Liver (tissue), 8 donors: ENCODE measurements at regions not wholly inside any gene's neighbourhood (a gene's known extent, or its start where the extent isn't known, plus 50 kb on each side); places are given as distances from the start of the nearest gene placed in this dataset.
"Not testable (repeated sequence)": the region's sequence is repeated elsewhere in the genome, so short reads cannot be mapped to it uniquely, and the experiment has no call there.

Experiments used
- DNase-seq: peaks from one replicate; pipeline ENCODE4 v3.0.0-alpha.2; 2017; ENCODE audit warnings: low spot score
- H3K27ac ChIP-seq, 2 donors: one replicate each; pipeline ENCODE4 v1.7.0; 2013; ENCODE audit warnings: inconsistent platforms in 2 of 2, low read length in 2 of 2, control low read depth in 1 of 2, low read depth in 1 of 2, mild to moderate bottlenecking in 1 of 2
- H3K27me3 ChIP-seq, 4 donors: one replicate each; pipeline versions ENCODE4 v1.6.1 to v1.7.0; 2013; ENCODE audit warnings: low read length in 3 of 4, inconsistent platforms in 1 of 4, mild to moderate bottlenecking in 1 of 4, moderate library complexity in 1 of 4; ENCODE audit not compliant: control insufficient read depth in 4 of 4, insufficient read depth in 4 of 4
- H3K36me3 ChIP-seq, 4 donors: one replicate each; pipeline versions ENCODE4 v1.6.1 to v1.7.0; 2013; ENCODE audit warnings: low read length in 3 of 4, mild to moderate bottlenecking in 3 of 4, low read depth in 1 of 4, moderate library complexity in 1 of 4; ENCODE audit not compliant: control insufficient read depth in 4 of 4, insufficient read depth in 3 of 4
- H3K4me1 ChIP-seq, 4 donors: one replicate each; pipeline versions ENCODE4 v1.6.1 to v1.7.0; 2013; ENCODE audit warnings: low read length in 3 of 4, mild to moderate bottlenecking in 3 of 4, moderate library complexity in 1 of 4; ENCODE audit not compliant: control insufficient read depth in 4 of 4, insufficient read depth in 4 of 4
- H3K4me3 ChIP-seq, 3 donors: one replicate each; pipeline versions ENCODE4 v1.6.1 to v1.7.0; 2013; ENCODE audit warnings: low read length in 3 of 3, control low read depth in 1 of 3, low read depth in 1 of 3, mild to moderate bottlenecking in 1 of 3
- H3K9ac ChIP-seq, 2 donors: one replicate each; pipeline ENCODE4 v1.7.0; 2013; ENCODE audit warnings: low read length in 2 of 2, mild to moderate bottlenecking in 2 of 2, moderate library complexity in 2 of 2, control low read depth in 1 of 2, low read depth in 1 of 2
- H3K9me3 ChIP-seq, 4 donors: one replicate each; pipeline versions ENCODE4 v1.6.1 to v1.7.0; 2013; ENCODE audit warnings: low read length in 3 of 4; ENCODE audit not compliant: control insufficient read depth in 4 of 4
- CTCF ChIP-seq: fragments of 150-350 bp; IDR thresholded peaks from 2 replicates; pipeline ENCODE4 v1.5.1; 2017; ENCODE audit warnings: improper control_type of control experiment, low read depth, low read length; ENCODE audit not compliant: missing input control
- EGR1 ChIP-seq, 2 donors: IDR thresholded peaks; 2 replicates each; pipeline ENCODE4 v1.6.1; 2016 to 2018; ENCODE audit warnings: antibody characterized with exemption in 2 of 2, low read depth in 2 of 2
- FOXA2 ChIP-seq: IDR thresholded peaks from 2 replicates; pipeline ENCODE4 v1.6.1; 2016; ENCODE audit warnings: antibody characterized with exemption
- HNF4A ChIP-seq, 2 donors: conservative IDR thresholded peaks; 2 replicates each; pipeline ENCODE4 v1.6.1; 2016; ENCODE audit warnings: antibody characterized with exemption in 2 of 2, mild to moderate bottlenecking in 2 of 2
- HNF4G ChIP-seq: IDR thresholded peaks from 2 replicates; pipeline ENCODE4 v1.6.1; 2016; ENCODE audit warnings: antibody characterized with exemption
- MAX ChIP-seq: IDR thresholded peaks from 2 replicates; pipeline ENCODE4 v1.6.1; 2016; ENCODE audit warnings: antibody characterized with exemption
- NR2F2 ChIP-seq: IDR thresholded peaks from 2 replicates; pipeline ENCODE4 v1.6.1; 2016; ENCODE audit warnings: antibody characterized with exemption
- REST ChIP-seq: IDR thresholded peaks from 2 replicates; pipeline ENCODE4 v1.6.1; 2016; ENCODE audit warnings: antibody characterized with exemption, mild to moderate bottlenecking
- RXRA ChIP-seq, 2 donors: IDR thresholded peaks; 2 replicates each; pipeline ENCODE4 v1.6.1; 2017 to 2018; ENCODE audit warnings: antibody characterized with exemption in 2 of 2, mild to moderate bottlenecking in 1 of 2
- SP1 ChIP-seq: IDR thresholded peaks from 2 replicates; pipeline ENCODE4 v1.6.1; 2018; ENCODE audit warnings: antibody characterized with exemption, mild to moderate bottlenecking
- TAF1 ChIP-seq: conservative IDR thresholded peaks from 2 replicates; pipeline ENCODE4 v1.6.1; 2016; ENCODE audit warnings: antibody characterized with exemption, mild to moderate bottlenecking
- YY1 ChIP-seq: IDR thresholded peaks from 2 replicates; pipeline ENCODE4 v1.6.1; 2016; ENCODE audit warnings: antibody characterized with exemption, mild to moderate bottlenecking
- ZBTB33 ChIP-seq: IDR thresholded peaks from 2 replicates; pipeline ENCODE4 v1.6.1; 2016; ENCODE audit warnings: antibody characterized with exemption
- WGBS: extraction: QIAGEN DNeasy Blood & Tissue Kit; methylation state at CpG from one replicate; pipeline ENCODE4 v1.1.7; 2013; 5-methylcytosine and 5-hydroxymethylcytosine counted together
- donor health status: healthy.
- donor health status: healthy.
- donor health status: healthy.
- donor health status: healthy.
- donor health status: healthy.

- no peak for TF ChIP-seq SP1
- no peak for TF ChIP-seq HNF4A (conservative IDR thresholded peaks at IDR 0.05)
- TF ChIP-seq FOXA2 = no peak
- no peak for TF ChIP-seq CTCF
- TF ChIP-seq REST = no peak
- no peak for TF ChIP-seq NR2F2
- TF ChIP-seq EGR1 (IDR thresholded peaks at IDR 0.05; ENCODE audit: low read depth in 2 of 2) = no peak
- no peak for TF ChIP-seq YY1
- TF ChIP-seq HNF4G = no peak
- no peak for TF ChIP-seq MAX
- no peak for TF ChIP-seq RXRA (IDR thresholded peaks at IDR 0.05)
- no peak for TF ChIP-seq ZBTB33
- 68% methylated on average over 2 of the region's 2 CpGs for WGBS
- Histone ChIP-seq H3K9me3 (no peaks in the 10 kb centered on the region), H3K4me1 (no peaks in the 10 kb centered on the region), H3K27me3 (no peaks in the 10 kb centered on the region), H3K4me3 (no peak overlapping the region), H3K27ac (no peak overlapping the region), H3K36me3 (peaks cover 0 to 7% (median 2%) of the 10 kb centered on the region in 4 donors), H3K9ac (no peak overlapping the region)
- DNase-seq = no peak
These were observed 74.4 kb downstream of the SEPTIN7 start for GRCh38 chr7:35875292-35875691.

GRCh38 chr7:35878351-35878750 is 77.5 kb downstream of the SEPTIN7 start:
- WGBS = 96% methylated on average over 1 of the region's 1 CpG
- H3K27ac ChIP-seq = no peak overlapping the region
- H3K4me1 ChIP-seq = no peaks in the 10 kb centered on the region
- TF ChIP-seq TAF1 = no peak
- H3K9ac ChIP-seq = no peak overlapping the region
- H3K9me3 ChIP-seq = no peaks in the 10 kb centered on the region
- no peaks in the 10 kb centered on the region for H3K27me3 ChIP-seq
- H3K36me3 ChIP-seq = peaks cover 0 to 10% (median 5%) of the 10 kb centered on the region in 4 donors
- no peak for DNase-seq
- no peak overlapping the region for H3K4me3 ChIP-seq

- 93% methylated on average over 4 of the region's 4 CpGs for WGBS
These were observed 86.6 kb downstream of the SEPTIN7 start for GRCh38 chr7:35887430-35887829.

More at GRCh38 chr7:35887430-35887829, 86.6 kb downstream of the SEPTIN7 start:
- H3K27ac ChIP-seq, H3K27me3 ChIP-seq, H3K9me3 ChIP-seq, H3K4me3 ChIP-seq, DNase-seq, H3K9ac ChIP-seq, H3K4me1 ChIP-seq: not testable (repeated sequence)
- peaks cover 4 to 18% (median 7%) of the 10 kb centered on the region in 4 donors for H3K36me3 ChIP-seq
